ENCODE measurements at regions not wholly inside any gene's neighbourhood (a gene's known extent, or its start where the extent isn't known, plus 50 kb on each side); places are given as distances from the start of the nearest gene placed in this dataset.

DNA sequence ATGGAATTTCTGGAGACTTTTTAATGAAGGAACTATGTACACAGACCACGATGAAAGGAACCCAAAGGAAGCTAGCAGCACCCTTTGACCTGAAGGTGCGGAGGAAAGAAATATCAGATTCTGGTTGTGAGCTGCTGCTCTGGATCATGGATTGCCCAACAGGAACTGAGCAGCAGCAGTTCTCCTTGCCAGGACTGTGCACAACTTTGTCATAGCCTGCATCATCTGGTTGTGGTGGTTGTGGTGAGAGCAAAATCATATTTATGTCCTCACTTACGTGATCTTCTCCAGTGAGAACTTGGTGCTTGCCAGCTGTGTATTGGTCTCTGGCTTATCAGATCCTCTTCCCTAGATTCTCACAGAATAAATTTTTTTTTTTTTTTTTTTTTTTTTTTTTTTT, 70.7 kb upstream of the LPAR1 start:
- 68% methylated on average over 3 of the region's 3 CpGs for WGBS
- H3K4me1 ChIP-seq: no peaks in the 10 kb centered on the region
- no peak for DNase-seq (ENCODE audit: low spot score in 2 of 2)
- H3K27ac ChIP-seq: no peak overlapping the region
- H3K4me3 ChIP-seq: no peak overlapping the region
- TF ChIP-seq POLR2AphosphoS5 (IDR thresholded peaks at IDR 0.05) (no peak), EP300 (IDR thresholded peaks at IDR 0.05) (no peak), POLR2A (IDR thresholded peaks at IDR 0.05) (no peak)
- TF ChIP-seq, protein P1, sequence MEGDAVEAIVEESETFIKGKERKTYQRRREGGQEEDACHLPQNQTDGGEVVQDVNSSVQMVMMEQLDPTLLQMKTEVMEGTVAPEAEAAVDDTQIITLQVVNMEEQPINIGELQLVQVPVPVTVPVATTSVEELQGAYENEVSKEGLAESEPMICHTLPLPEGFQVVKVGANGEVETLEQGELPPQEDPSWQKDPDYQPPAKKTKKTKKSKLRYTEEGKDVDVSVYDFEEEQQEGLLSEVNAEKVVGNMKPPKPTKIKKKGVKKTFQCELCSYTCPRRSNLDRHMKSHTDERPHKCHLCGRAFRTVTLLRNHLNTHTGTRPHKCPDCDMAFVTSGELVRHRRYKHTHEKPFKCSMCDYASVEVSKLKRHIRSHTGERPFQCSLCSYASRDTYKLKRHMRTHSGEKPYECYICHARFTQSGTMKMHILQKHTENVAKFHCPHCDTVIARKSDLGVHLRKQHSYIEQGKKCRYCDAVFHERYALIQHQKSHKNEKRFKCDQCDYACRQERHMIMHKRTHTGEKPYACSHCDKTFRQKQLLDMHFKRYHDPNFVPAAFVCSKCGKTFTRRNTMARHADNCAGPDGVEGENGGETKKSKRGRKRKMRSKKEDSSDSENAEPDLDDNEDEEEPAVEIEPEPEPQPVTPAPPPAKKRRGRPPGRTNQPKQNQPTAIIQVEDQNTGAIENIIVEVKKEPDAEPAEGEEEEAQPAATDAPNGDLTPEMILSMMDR (IDR thresholded peaks at IDR 0.05): no peak
- no peaks in the 10 kb centered on the region for H3K27me3 ChIP-seq
- H3K36me3 ChIP-seq: no peaks in the 10 kb centered on the region
- H3K9me3 ChIP-seq: no peaks in the 10 kb centered on the region

DNA sequence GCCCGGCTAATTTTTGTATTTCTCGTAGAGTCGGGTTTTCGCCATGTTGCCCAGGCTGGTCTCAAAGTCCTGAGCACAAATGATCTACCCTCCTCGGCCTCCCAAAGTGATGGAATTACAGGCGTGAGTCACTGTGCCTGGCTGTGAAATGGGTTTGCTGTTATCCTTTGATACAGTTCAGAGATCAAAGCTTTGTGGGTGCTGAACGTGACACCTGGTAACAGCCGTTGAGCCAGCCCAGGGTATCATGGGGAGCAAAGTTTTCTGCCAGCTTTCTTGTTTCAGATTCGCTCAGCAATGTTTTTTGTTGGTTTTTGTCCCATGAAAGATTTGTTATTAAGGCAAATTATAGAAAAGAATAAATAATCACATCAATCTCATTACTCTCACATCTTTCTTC, 68.9 kb upstream of the LPAR1 start:
- H3K27me3 ChIP-seq: no peaks in the 10 kb centered on the region
- no peak overlapping the region for H3K27ac ChIP-seq
- H3K36me3 ChIP-seq: no peaks in the 10 kb centered on the region
- H3K4me1 ChIP-seq: no peaks in the 10 kb centered on the region
- DNase-seq (ENCODE audit: low spot score in 2 of 2): no peak
- 93% methylated on average over 9 of the region's 9 CpGs for WGBS
- TF ChIP-seq POLR2AphosphoS5 (IDR thresholded peaks at IDR 0.05) (no peak), POLR2A (IDR thresholded peaks at IDR 0.05) (no peak), EP300 (IDR thresholded peaks at IDR 0.05) (no peak)
- TF ChIP-seq, protein P1 (IDR thresholded peaks at IDR 0.05): no peak
- no peak overlapping the region for H3K4me3 ChIP-seq
- no peaks in the 10 kb centered on the region for H3K9me3 ChIP-seq

DNA sequence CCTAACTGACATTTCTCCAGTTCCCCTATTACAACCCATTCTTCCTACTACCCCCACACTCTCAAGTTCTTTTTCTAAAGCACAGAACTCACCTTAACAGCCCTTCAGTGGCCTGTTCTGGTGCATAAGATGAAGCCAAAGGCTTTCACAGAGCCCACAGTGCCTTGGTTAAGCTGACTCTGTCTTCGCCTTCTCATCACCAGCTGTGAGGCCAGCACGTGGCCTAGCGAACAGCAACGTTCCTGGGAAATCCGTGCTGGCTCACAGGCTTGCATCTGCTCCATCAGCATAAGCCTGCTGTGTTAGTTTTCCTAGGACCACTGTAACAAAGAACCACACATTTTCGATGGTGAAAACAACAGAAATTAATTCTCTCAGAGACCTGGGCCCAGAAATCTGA, 67.9 kb upstream of the LPAR1 start:
- no peak overlapping the region for H3K4me3 ChIP-seq
- no peak for DNase-seq (ENCODE audit: low spot score in 2 of 2)
- no peak overlapping the region for H3K27ac ChIP-seq
- TF ChIP-seq POLR2A (IDR thresholded peaks at IDR 0.05) (no peak), POLR2AphosphoS5 (IDR thresholded peaks at IDR 0.05) (no peak), EP300 (IDR thresholded peaks at IDR 0.05) (no peak)
- TF ChIP-seq, protein P1 (IDR thresholded peaks at IDR 0.05): no peak
- no peaks in the 10 kb centered on the region for H3K4me1 ChIP-seq
- no peaks in the 10 kb centered on the region for H3K9me3 ChIP-seq
- no peaks in the 10 kb centered on the region for H3K27me3 ChIP-seq
- no peaks in the 10 kb centered on the region for H3K36me3 ChIP-seq
- 84% methylated on average over 6 of the region's 6 CpGs for WGBS

DNA sequence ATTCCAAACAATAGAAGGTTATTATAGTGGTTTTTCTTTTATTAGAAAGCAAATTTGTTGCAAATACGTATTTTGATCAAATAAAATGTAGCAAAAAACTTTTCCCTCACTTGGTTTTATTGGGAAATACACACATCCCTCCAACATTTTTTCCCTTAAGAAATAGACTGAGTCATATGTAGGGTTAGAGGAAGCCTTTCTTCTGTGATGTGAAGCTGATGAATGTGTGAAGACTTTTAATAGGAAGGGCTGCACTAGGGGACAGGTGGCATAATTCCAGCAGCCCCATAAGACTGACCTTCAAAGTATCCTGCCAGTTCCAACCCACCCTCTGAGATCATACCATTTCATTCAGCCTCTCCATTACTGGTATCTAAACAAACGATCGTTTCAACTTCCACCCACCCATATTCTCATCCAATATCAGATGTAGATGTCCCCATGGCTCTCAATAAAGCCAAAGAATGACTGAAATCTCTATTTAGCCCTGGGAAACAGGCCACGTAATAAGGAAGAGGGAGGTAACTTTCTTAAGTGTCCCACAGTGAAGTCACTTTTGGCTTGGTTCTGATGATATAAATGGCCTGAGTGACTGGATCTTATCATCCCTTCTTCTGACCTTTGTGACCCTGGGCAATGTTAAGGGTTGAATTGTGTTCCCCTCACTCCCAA, 64.7 kb upstream of the LPAR1 start:
- H3K27ac ChIP-seq: peak overlapping the region; percentile 25

More for the DNA sequence above, 64.7 kb upstream of the LPAR1 start:
- Histone ChIP-seq H3K27me3 (no peaks in the 10 kb centered on the region), H3K36me3 (no peaks in the 10 kb centered on the region), H3K4me1 (no peaks in the 10 kb centered on the region), H3K9me3 (no peaks in the 10 kb centered on the region), H3K4me3 (no peak overlapping the region)
- no peak for DNase-seq (ENCODE audit: low spot score in 2 of 2)
- TF ChIP-seq POLR2AphosphoS5 (IDR thresholded peaks at IDR 0.05): no peak
- TF ChIP-seq, protein P1 (IDR thresholded peaks at IDR 0.05): no peak
- TF ChIP-seq EP300 (IDR thresholded peaks at IDR 0.05): no peak
- TF ChIP-seq POLR2A (IDR thresholded peaks at IDR 0.05): no peak
- 47% methylated on average over 4 of the region's 4 CpGs for WGBS

Data from suprapubic skin (tissue), 4 donors.